GM23338 (cell line): ENCODE measurements at regions not wholly inside any gene's neighbourhood (a gene's known extent, or its start where the extent isn't known, plus 50 kb on each side); places are given as distances from the start of the nearest gene placed in this dataset.

Experiments
- CREB1 ChIP-seq: fragments of 250-450 bp; sonication (Bioruptor Pico); IDR thresholded peaks from 2 replicates; pipeline ENCODE4 v1.5.0; 2020; ENCODE audit warnings: low read depth, mild to moderate bottlenecking, moderate library complexity
- EZH2 ChIP-seq: fragments of 200-600 bp; sonication (generic); IDR thresholded peaks from one replicate; pipeline ENCODE4 v1.8.0; 2017; ENCODE audit warnings: antibody characterized with exemption, mild to moderate bottlenecking, low read depth; ENCODE audit not compliant: unreplicated experiment
- EZH2phosphoT487 ChIP-seq: fragments of 200-600 bp; sonication (generic); IDR thresholded peaks from one replicate; pipeline ENCODE4 v1.8.1; 2018; ENCODE audit warnings: antibody characterized with exemption; ENCODE audit not compliant: unreplicated experiment
- POLR2AphosphoS5 ChIP-seq: IDR thresholded peaks from 2 replicates; pipeline ENCODE4 v1.6.1; 2016; ENCODE audit warnings: antibody characterized with exemption, low read depth
- REST ChIP-seq: IDR thresholded peaks from one replicate; pipeline ENCODE4 v1.6.1; 2018; ENCODE audit warnings: antibody characterized with exemption; ENCODE audit not compliant: unreplicated experiment
- STAT1 ChIP-seq: IDR thresholded peaks from one replicate; pipeline ENCODE4 v1.6.1; 2016; ENCODE audit warnings: antibody characterized with exemption; ENCODE audit not compliant: unreplicated experiment
- TF ChIP-seq, protein P1 (sequence below), 2 experiments: fragments of 200-600 bp in 1 of 2; sonication (generic) in 1 of 2; conservative IDR thresholded peaks; 2 replicates each; pipeline versions ENCODE4 v1.5.1 to v1.6.1; 2016 to 2017; ENCODE audit warnings: antibody characterized with exemption in 2 of 2, low read depth in 2 of 2, mild to moderate bottlenecking in 2 of 2, moderate library complexity in 1 of 2

DNA sequence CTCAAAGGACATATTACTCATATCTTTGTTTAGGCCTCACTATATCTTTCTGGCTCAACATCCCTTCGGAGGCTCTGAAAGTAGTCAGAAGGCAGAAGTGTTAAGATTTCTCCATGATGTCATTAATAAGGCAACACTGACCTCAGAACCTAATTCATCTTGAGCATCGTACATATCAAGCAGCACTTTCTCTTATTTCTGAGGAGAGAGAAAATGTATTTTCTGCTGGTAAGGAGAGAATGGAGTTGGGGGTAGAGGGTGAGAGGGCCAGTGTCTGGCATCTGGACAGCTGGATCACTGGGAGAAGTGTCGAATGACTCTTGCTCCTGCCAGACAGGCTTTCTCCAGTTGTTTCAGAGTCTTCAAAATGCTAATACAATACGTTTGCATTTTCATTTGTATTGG is 213.2 kb upstream of the PRICKLE1 start:
- TF ChIP-seq, protein P1, sequence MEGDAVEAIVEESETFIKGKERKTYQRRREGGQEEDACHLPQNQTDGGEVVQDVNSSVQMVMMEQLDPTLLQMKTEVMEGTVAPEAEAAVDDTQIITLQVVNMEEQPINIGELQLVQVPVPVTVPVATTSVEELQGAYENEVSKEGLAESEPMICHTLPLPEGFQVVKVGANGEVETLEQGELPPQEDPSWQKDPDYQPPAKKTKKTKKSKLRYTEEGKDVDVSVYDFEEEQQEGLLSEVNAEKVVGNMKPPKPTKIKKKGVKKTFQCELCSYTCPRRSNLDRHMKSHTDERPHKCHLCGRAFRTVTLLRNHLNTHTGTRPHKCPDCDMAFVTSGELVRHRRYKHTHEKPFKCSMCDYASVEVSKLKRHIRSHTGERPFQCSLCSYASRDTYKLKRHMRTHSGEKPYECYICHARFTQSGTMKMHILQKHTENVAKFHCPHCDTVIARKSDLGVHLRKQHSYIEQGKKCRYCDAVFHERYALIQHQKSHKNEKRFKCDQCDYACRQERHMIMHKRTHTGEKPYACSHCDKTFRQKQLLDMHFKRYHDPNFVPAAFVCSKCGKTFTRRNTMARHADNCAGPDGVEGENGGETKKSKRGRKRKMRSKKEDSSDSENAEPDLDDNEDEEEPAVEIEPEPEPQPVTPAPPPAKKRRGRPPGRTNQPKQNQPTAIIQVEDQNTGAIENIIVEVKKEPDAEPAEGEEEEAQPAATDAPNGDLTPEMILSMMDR (conservative IDR thresholded peaks at IDR 0.05; ENCODE audit: low read depth in 2 of 2), result no peak
- no peak for TF ChIP-seq STAT1
- TF ChIP-seq EZH2phosphoT487, result no peak
- TF ChIP-seq REST, result no peak
- no peak for TF ChIP-seq POLR2AphosphoS5
- TF ChIP-seq EZH2, result no peak
- no peak for TF ChIP-seq CREB1
